HEK293 (cell line): ENCODE measurements at regions not wholly inside any gene's neighbourhood (a gene's known extent, or its start where the extent isn't known, plus 50 kb on each side); places are given as distances from the start of the nearest gene placed in this dataset.

Source experiments
- CTCF ChIA-PET: fragments of 350-600 bp; formaldehyde crosslinking; extraction: SDS; loops from one replicate; lab custom pipeline; 2021; ENCODE audit warnings: antibody characterized with exemption; lab: Yijun Ruan, JAX
- POLR2A ChIA-PET: fragments of 300-600 bp; formaldehyde crosslinking; extraction: SDS; loops from one replicate; lab custom pipeline; 2020; ENCODE audit warnings: antibody characterized with exemption, inconsistent platforms; lab: Yijun Ruan, JAX
- H3K27ac ChIP-seq: fragments of 200-500 bp; sonication (Bioruptor generic); 2 replicates; pipeline ENCODE4 v1.5.1; 2014; ENCODE audit warnings: low read depth, low read length, control low read depth, inconsistent platforms; ENCODE audit errors: extremely low read depth
- H3K36me3 ChIP-seq, 2 experiments: fragments of 200-500 bp in 1 of 2; sonication (Bioruptor generic) in 1 of 2; 1 replicate in 1 of 2; 2 replicates in 1 of 2; pipeline ENCODE4 v1.5.1; 2014 to 2017; ENCODE audit warnings: inconsistent platforms in 2 of 2, low read length in 2 of 2; ENCODE audit not compliant: control insufficient read depth in 2 of 2, insufficient read depth in 1 of 2
- H3K4me1 ChIP-seq: fragments of 200-500 bp; sonication (Bioruptor generic); 2 replicates; pipeline ENCODE4 v1.5.1; 2014; ENCODE audit warnings: mild to moderate bottlenecking, low read length, inconsistent platforms; ENCODE audit not compliant: control insufficient read depth, insufficient read depth
- H3K4me3 ChIP-seq: 2 replicates; pipeline ENCODE4 v1.5.1; 2011; ENCODE audit warnings: low read depth, mild to moderate bottlenecking, control low read depth, low read length, moderate library complexity
- H3K9me3 ChIP-seq: fragments of 200-500 bp; sonication (Bioruptor generic); 2 replicates; pipeline ENCODE4 v1.5.1; 2014; ENCODE audit warnings: low read depth, low read length, inconsistent platforms; ENCODE audit not compliant: control insufficient read depth, insufficient read depth
- ELK4 ChIP-seq: IDR thresholded peaks from 2 replicates; pipeline ENCODE4 v1.6.1; 2011; ENCODE audit warnings: mild to moderate bottlenecking, low read depth, low read length, borderline replicate concordance
- KLF1 ChIP-seq: fragments of 450-650 bp; formaldehyde crosslinking; IDR thresholded peaks from 2 replicates; pipeline ENCODE4 v1.5.1; 2016; ENCODE audit warnings: missing biosample characterization, missing genetic modification characterization
- KLF8 ChIP-seq: fragments of 450-650 bp; formaldehyde crosslinking; IDR thresholded peaks from 2 replicates; pipeline ENCODE4 v1.5.1; 2016; ENCODE audit warnings: missing biosample characterization, missing genetic modification characterization
- PRDM1 ChIP-seq: fragments of 450-650 bp; formaldehyde crosslinking; IDR thresholded peaks from 2 replicates; pipeline ENCODE4; 2016; ENCODE audit warnings: missing biosample characterization, missing genetic modification characterization
- PRDM10 ChIP-seq: fragments of 450-650 bp; formaldehyde crosslinking; IDR thresholded peaks from 2 replicates; pipeline ENCODE4 v1.5.1; 2016; ENCODE audit warnings: missing biosample characterization, missing genetic modification characterization
- RBAK ChIP-seq: fragments of 450-650 bp; formaldehyde crosslinking; IDR thresholded peaks from 2 replicates; pipeline ENCODE4 v1.5.1; 2016; ENCODE audit warnings: missing biosample characterization, missing genetic modification characterization
- SALL2 ChIP-seq: fragments of 450-650 bp; formaldehyde crosslinking; IDR thresholded peaks from 2 replicates; pipeline ENCODE4 v1.5.0; 2017; ENCODE audit warnings: missing biosample characterization, mild to moderate bottlenecking, missing genetic modification characterization, borderline replicate concordance
- SCRT1 ChIP-seq: fragments of 450-650 bp; formaldehyde crosslinking; IDR thresholded peaks from 2 replicates; pipeline ENCODE4 v1.5.1; 2016; ENCODE audit warnings: missing biosample characterization, missing genetic modification characterization, borderline replicate concordance
- ZEB2 ChIP-seq: fragments of 450-650 bp; formaldehyde crosslinking; IDR thresholded peaks from 2 replicates; pipeline ENCODE4 v1.5.1; 2016; ENCODE audit warnings: missing biosample characterization, missing genetic modification characterization
- ZFP37 ChIP-seq: fragments of 450-650 bp; formaldehyde crosslinking; IDR thresholded peaks from 2 replicates; pipeline ENCODE4 v1.5.1; 2016; ENCODE audit warnings: missing biosample characterization, missing genetic modification characterization
- ZNF114 ChIP-seq: fragments of 450-650 bp; formaldehyde crosslinking; IDR thresholded peaks from 2 replicates; pipeline ENCODE4 v1.5.0; 2017; ENCODE audit warnings: missing biosample characterization, missing genetic modification characterization
- ZNF121 ChIP-seq: fragments of 450-650 bp; formaldehyde crosslinking; IDR thresholded peaks from 2 replicates; pipeline ENCODE4 v1.5.1; 2016; ENCODE audit warnings: missing biosample characterization, missing genetic modification characterization
- ZNF140 ChIP-seq: fragments of 450-650 bp; formaldehyde crosslinking; IDR thresholded peaks from 2 replicates; pipeline ENCODE4 v1.5.1; 2016; ENCODE audit warnings: missing biosample characterization, missing genetic modification characterization
- ZNF223 ChIP-seq: fragments of 450-650 bp; formaldehyde crosslinking; IDR thresholded peaks from 2 replicates; pipeline ENCODE4 v1.5.1; 2016; ENCODE audit warnings: missing biosample characterization, missing genetic modification characterization
- ZNF266 ChIP-seq: fragments of 450-650 bp; formaldehyde crosslinking; IDR thresholded peaks from 2 replicates; pipeline ENCODE4 v1.5.1; 2016; ENCODE audit warnings: missing biosample characterization, missing genetic modification characterization, low read depth
- ZNF354C ChIP-seq: fragments of 450-650 bp; formaldehyde crosslinking; IDR thresholded peaks from 2 replicates; pipeline ENCODE4 v1.5.1; 2016; ENCODE audit warnings: missing biosample characterization, missing genetic modification characterization, low read depth, borderline replicate concordance
- ZNF366 ChIP-seq: fragments of 450-650 bp; formaldehyde crosslinking; conservative IDR thresholded peaks from 2 replicates; pipeline ENCODE4 v1.5.1; 2016; ENCODE audit warnings: missing biosample characterization, missing genetic modification characterization
- ZNF416 ChIP-seq: fragments of 450-650 bp; formaldehyde crosslinking; IDR thresholded peaks from 2 replicates; pipeline ENCODE4 v1.5.1; 2016; ENCODE audit warnings: missing biosample characterization, missing genetic modification characterization
- ZNF544 ChIP-seq: fragments of 450-650 bp; formaldehyde crosslinking; IDR thresholded peaks from 2 replicates; pipeline ENCODE4 v1.5.0; 2017; ENCODE audit warnings: missing biosample characterization, missing genetic modification characterization
- ZNF560 ChIP-seq: fragments of 450-650 bp; formaldehyde crosslinking; IDR thresholded peaks from 2 replicates; pipeline ENCODE4 v1.5.1; 2017; ENCODE audit warnings: missing biosample characterization, missing genetic modification characterization, borderline replicate concordance
- TF ChIP-seq, protein P1 (sequence below): fragments of 450-650 bp; IDR thresholded peaks from 2 replicates; pipeline ENCODE4 v1.5.1; 2018; ENCODE audit warnings: missing biosample characterization, missing genetic modification characterization
- TF ChIP-seq, protein P2 (sequence below): fragments of 450-650 bp; formaldehyde crosslinking; IDR thresholded peaks from 2 replicates; pipeline ENCODE4 v1.5.1; 2016; ENCODE audit warnings: missing biosample characterization, missing genetic modification characterization, borderline replicate concordance
- TF ChIP-seq, protein P3 (sequence below): fragments of 450-650 bp; formaldehyde crosslinking; IDR thresholded peaks from 2 replicates; pipeline ENCODE4 v1.5.1; 2016; ENCODE audit warnings: missing biosample characterization, missing genetic modification characterization

DNA sequence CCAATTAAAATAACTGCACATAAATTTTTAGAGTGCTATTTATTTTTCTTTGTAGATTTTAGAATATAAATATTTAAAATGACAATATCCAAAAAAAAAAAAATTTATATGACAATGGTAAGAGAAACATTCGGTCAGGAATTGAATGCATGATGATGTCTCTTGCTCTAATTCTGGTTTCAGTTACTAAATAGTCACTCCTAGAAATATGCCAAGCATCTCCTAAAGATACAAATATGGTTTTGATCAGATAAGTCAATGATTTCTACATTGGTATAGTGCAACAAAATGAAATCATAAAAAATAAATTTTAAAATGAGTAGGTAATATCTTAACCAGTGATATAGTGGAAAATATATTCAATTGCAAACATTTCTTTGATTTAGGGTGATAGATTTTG lies 95.9 kb upstream of the ACKR3 start:
- Histone ChIP-seq H3K27ac (no peak overlapping the region), H3K9me3 (no peaks in the 10 kb centered on the region), H3K4me3 (no peak overlapping the region)
- TF ChIP-seq, protein P1, sequence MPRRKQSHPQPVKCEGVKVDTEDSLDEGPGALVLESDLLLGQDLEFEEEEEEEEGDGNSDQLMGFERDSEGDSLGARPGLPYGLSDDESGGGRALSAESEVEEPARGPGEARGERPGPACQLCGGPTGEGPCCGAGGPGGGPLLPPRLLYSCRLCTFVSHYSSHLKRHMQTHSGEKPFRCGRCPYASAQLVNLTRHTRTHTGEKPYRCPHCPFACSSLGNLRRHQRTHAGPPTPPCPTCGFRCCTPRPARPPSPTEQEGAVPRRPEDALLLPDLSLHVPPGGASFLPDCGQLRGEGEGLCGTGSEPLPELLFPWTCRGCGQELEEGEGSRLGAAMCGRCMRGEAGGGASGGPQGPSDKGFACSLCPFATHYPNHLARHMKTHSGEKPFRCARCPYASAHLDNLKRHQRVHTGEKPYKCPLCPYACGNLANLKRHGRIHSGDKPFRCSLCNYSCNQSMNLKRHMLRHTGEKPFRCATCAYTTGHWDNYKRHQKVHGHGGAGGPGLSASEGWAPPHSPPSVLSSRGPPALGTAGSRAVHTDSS (tag by site-specific recombination): no peak
- TF ChIP-seq ZNF114 (tag by site-specific recombination) (no peak), PRDM1 (tag by site-specific recombination) (no peak), KLF8 (tag by site-specific recombination) (no peak), ZNF140 (tag by site-specific recombination) (no peak), ZFP37 (no peak), ZNF544 (tag by site-specific recombination) (no peak), ZNF266 (no peak)
- TF ChIP-seq, protein P2, sequence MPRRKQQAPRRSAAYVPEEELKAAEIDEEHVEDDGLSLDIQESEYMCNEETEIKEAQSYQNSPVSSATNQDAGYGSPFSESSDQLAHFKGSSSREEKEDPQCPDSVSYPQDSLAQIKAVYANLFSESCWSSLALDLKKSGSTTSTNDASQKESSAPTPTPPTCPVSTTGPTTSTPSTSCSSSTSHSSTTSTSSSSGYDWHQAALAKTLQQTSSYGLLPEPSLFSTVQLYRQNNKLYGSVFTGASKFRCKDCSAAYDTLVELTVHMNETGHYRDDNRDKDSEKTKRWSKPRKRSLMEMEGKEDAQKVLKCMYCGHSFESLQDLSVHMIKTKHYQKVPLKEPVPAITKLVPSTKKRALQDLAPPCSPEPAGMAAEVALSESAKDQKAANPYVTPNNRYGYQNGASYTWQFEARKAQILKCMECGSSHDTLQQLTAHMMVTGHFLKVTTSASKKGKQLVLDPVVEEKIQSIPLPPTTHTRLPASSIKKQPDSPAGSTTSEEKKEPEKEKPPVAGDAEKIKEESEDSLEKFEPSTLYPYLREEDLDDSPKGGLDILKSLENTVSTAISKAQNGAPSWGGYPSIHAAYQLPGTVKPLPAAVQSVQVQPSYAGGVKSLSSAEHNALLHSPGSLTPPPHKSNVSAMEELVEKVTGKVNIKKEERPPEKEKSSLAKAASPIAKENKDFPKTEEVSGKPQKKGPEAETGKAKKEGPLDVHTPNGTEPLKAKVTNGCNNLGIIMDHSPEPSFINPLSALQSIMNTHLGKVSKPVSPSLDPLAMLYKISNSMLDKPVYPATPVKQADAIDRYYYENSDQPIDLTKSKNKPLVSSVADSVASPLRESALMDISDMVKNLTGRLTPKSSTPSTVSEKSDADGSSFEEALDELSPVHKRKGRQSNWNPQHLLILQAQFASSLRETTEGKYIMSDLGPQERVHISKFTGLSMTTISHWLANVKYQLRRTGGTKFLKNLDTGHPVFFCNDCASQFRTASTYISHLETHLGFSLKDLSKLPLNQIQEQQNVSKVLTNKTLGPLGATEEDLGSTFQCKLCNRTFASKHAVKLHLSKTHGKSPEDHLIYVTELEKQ (tag by site-specific recombination): no peak
- TF ChIP-seq, all 188 proteins: peak for 0
- Histone ChIP-seq H3K36me3 (no peaks in the 10 kb centered on the region), H3K4me1 (no peaks in the 10 kb centered on the region)
- ChIA-PET CTCF (no interaction called here), POLR2A (no interaction called here)

DNA sequence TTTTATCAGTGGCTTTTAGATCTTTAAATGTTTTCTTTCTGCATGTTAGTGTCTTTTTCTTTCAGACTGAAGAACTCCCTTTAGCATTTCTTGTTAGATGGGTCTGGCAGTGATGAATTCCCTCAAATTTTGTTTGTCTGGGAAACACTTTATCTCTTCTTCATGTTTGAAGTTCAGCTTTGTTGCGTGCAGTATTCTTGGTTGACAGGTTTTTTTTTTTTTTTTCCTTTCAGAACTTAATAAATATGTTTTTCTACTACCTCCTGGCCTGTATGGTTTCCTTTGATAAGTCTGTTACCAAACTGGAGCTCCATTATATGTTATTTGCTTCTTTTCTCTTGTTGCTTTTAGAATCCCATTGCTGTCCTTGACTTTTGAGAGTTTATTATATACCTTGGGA lies 89.8 kb upstream of the ACKR3 start:
- POLR2A ChIA-PET: interaction anchor here (0.6 kb wide), 1 partner anchor 18 kb away, joined by 3 read pairs; no protein-coding TSS in a partner anchor
- CTCF ChIA-PET: interaction anchor here (0.7 kb wide), 1 partner anchor 106 kb away, joined by 3 read pairs; no protein-coding TSS in a partner anchor
- TF ChIP-seq RBAK (tag by site-specific recombination) (no peak), ZNF560 (tag by site-specific recombination) (no peak), ZNF223 (tag by site-specific recombination) (no peak), SCRT1 (tag by site-specific recombination) (no peak), KLF1 (no peak), SALL2 (tag by site-specific recombination) (no peak), ZEB2 (tag by site-specific recombination) (no peak), ZNF366 (tag by site-specific recombination) (no peak), ZNF121 (tag by site-specific recombination) (no peak), ELK4 (no peak), ZNF416 (tag by site-specific recombination) (no peak), PRDM10 (no peak), ZNF354C (tag by site-specific recombination) (no peak)
- TF ChIP-seq, protein P3, sequence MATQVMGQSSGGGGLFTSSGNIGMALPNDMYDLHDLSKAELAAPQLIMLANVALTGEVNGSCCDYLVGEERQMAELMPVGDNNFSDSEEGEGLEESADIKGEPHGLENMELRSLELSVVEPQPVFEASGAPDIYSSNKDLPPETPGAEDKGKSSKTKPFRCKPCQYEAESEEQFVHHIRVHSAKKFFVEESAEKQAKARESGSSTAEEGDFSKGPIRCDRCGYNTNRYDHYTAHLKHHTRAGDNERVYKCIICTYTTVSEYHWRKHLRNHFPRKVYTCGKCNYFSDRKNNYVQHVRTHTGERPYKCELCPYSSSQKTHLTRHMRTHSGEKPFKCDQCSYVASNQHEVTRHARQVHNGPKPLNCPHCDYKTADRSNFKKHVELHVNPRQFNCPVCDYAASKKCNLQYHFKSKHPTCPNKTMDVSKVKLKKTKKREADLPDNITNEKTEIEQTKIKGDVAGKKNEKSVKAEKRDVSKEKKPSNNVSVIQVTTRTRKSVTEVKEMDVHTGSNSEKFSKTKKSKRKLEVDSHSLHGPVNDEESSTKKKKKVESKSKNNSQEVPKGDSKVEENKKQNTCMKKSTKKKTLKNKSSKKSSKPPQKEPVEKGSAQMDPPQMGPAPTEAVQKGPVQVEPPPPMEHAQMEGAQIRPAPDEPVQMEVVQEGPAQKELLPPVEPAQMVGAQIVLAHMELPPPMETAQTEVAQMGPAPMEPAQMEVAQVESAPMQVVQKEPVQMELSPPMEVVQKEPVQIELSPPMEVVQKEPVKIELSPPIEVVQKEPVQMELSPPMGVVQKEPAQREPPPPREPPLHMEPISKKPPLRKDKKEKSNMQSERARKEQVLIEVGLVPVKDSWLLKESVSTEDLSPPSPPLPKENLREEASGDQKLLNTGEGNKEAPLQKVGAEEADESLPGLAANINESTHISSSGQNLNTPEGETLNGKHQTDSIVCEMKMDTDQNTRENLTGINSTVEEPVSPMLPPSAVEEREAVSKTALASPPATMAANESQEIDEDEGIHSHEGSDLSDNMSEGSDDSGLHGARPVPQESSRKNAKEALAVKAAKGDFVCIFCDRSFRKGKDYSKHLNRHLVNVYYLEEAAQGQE: no peak

More for the DNA sequence above, 89.8 kb upstream of the ACKR3 start:
- H3K36me3 ChIP-seq: no peaks in the 10 kb centered on the region
- no peaks in the 10 kb centered on the region for H3K9me3 ChIP-seq
- H3K4me1 ChIP-seq: no peaks in the 10 kb centered on the region
- H3K4me3 ChIP-seq: no peak overlapping the region
- H3K27ac ChIP-seq: no peak overlapping the region
